SIG-M5 treated with dmso at 0.1 percent for 504 hours (cell line): ENCODE measurements at regions not wholly inside any gene's neighbourhood (a gene's known extent, or its start where the extent isn't known, plus 50 kb on each side); places are given as distances from the start of the nearest gene placed in this dataset.
"Not testable (repeated sequence)": the region's sequence is repeated elsewhere in the genome, so short reads cannot be mapped to it uniquely, and the experiment has no call there.

Experiments
- DNase-seq: peaks from one replicate; lab custom pipeline; 2025; ENCODE audit not compliant: unreplicated experiment; lab: John Stamatoyannopoulos, UW

DNA sequence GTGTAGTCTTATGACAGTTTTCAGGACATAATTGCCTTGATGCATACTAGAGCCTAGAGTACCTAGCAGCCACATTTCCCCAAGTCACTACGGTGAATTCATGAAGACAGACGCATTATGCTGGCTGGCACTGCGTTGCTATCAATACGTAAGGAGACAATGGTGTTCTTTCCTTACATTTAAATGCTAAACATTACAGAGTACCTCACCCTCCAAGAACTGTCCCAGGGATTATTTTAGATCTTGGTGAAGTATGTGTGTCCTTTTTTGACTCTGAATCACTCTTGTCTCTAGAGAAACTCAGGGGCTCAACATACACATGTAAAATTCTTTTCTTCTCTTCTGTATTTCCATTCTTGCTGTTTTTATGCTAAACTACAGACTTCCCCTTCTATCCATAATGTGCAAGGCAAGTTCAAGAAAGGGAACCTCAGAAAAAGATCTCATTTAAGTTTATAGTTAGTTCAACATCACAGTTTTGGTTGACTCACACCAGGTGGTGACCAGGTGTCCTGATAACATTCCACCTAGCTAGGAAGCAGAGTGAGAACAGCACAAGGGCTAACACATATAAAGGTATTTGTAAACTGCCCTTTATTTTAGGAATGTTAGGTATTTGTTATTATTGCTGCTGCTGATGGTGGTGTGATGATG is 212.4 kb upstream of the HNRNPA3 start:
- no peak for DNase-seq

DNA sequence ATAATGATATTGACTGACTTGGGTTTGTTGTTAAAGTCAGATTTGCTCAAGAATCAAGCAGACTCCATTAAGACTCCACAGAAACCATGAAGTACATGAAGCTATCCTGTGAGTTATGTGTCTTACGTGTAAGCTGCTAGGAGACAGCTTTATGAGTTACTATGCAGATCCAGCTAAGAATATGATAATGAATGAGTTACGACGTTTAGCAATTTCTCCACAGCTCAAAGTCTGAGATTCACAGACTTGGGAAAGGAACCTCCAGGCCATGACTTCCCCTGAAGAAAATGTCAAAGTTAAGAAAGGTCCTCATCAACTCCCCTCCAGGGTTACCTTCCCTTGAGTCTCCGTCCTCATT is 211.9 kb upstream of the HNRNPA3 start:
- DNase-seq: no peak

DNA sequence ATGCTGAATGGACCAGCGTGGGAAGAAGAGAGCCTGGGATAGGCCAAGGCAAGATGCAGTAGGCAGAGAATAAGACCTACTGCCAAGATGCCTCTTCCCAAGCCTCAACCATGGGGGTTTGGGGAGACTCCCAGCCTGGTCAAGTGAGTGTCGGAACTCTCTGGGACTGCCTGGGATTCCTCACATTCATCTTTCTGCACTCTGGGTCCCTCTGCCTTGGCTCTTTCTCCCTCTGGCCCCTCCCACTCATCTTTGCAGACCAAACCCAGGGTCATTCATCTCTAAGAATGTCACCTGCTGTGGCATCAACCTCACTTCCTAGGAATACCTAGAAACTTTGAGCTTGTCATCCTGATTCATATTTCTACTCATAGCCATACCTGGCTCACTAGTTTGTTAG is 211.3 kb upstream of the HNRNPA3 start:
- DNase-seq: no peak

- no peak for DNase-seq
These were observed 209.6 kb upstream of the HNRNPA3 start for GRCh38 chr2:177002983-177003382.

DNA sequence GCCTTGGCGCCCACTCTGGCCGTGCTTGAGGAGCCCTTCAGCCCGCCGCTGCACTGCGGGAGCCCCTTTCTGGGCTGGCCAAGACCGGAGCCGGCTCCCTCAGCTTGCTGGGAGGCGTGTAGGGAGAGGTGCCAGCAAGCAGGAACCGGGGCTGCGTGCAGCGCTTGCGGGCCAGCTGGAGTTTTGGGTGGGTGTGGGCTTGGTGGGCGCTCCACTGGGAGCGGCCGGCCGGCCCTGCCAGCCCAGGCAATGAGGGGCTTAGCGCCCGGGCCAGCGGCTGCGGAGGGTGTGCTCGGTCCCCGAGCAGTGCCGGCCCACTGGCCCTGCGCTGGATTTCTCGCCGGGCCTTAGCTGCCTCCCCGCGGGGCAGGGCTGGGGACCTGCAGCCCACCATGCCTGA is 204.9 kb upstream of the HNRNPA3 start:
- not testable (repeated sequence) for DNase-seq

- not testable (repeated sequence) for DNase-seq
These were observed 203.9 kb upstream of the HNRNPA3 start for GRCh38 chr2:177008662-177009061.

DNA sequence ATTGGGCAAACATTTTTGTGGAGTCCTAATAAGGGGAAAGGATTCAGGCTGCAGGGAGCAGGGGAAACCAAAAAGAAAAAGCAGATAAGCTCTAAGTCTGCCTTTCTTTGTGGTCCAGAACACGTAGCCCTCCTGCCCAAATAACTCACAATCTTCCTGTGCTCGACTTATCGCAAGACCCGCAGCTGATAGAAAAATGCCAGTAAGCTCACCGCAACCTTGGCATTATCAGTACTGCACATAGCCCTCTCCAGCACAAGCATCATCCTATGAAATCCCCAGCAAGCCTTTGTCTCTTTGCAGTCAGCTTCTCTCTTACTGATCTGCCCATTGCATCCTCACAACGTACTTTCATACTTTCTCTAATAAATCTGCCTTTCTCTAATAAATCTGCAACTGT is 202.4 kb upstream of the HNRNPA3 start:
- DNase-seq: no peak

DNA sequence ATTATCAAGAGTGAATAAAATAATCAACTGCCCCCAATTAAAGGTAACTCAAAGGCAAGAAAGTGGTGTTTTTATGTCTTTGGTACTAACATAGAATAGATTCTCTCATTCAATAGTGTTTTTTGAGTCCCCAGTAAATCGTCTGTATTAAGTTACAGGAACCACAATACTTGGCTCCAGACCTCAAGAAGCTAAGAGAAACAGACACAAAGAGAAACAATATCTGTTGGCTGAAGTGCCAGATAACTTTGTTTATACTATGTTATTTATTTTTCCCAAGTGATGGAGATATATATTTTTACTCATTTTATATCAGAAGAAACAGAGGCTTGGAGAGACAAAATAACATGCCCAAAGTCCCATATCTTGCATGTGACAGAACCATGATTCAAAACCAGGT is 201.7 kb upstream of the HNRNPA3 start:
- no peak for DNase-seq

DNA sequence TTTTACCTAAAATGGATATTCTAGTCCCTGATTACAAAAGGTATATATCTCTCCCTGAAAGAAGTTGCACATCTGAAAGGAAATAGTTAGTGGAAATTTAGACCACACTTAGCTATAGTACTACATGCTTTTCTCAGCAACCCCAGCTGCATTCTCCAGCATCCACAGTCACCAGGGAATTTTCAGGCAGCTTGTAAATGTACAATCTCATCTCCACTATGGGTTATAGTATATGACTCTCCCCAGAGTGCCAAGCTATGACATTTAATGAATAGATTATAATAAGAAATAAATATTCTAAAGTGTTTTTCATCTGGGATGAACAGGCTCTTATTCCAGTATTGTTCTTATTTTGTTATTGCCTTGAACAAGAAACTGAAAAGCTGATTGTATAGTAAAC is 197.6 kb upstream of the HNRNPA3 start:
- no peak for DNase-seq

GRCh38 chr2:177015356-177015923 is 197.2 kb upstream of the HNRNPA3 start:
- no peak for DNase-seq

GRCh38 chr2:177020524-177021119 is 192.0 kb upstream of the HNRNPA3 start:
- DNase-seq: no peak

DNA sequence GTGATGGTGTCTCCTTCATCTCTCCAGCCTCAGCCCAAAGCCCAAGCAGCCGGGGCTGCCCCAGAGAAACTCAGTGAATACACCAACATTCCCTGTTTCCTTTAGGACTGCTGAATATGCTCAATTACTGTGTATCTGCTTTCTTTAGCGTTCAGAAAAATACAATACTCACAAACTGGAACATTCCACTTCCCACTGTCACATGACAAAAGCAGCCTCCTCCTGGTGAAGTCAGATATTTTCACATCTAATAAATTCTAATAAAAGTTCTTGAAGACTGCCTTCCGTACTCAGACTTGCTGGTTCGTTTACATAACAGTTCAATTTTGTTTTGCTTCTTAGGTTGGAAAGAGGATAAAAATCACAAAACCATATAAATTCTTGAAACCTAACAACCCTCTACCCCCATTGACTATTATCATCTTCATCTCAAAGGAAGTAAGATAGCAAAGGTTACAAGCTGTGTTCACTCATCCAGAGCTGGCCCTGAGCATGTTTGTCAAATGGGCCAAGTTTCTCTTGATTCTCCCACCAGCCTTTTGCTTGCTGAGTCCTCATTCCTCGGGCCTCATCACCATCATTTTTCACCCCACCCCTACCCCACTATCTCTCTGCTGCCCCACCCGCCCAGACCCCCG is 190.8 kb upstream of the HNRNPA3 start:
- no peak for DNase-seq

GRCh38 chr2:177024765-177025164 is 187.8 kb upstream of the HNRNPA3 start:
- no peak for DNase-seq

DNA sequence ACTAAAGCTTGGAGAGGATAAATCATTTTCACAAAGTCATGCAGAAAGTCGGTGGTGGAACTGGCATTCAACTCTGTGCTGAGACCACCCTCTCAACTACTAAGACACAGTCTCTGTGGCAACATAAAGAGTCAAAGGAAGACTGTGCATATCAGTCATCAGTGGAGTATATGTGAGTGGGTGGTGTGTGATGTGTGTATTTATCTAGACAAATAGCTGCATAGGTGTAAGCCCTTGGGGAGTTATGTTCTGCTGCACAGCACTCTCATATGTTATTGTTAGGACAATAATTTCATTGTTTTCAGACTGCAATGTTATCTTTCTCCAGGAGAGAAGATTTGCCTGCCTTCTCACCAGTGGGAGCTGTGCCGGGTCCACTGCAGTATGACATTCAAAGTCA is 186.3 kb upstream of the HNRNPA3 start:
- no peak for DNase-seq

DNA sequence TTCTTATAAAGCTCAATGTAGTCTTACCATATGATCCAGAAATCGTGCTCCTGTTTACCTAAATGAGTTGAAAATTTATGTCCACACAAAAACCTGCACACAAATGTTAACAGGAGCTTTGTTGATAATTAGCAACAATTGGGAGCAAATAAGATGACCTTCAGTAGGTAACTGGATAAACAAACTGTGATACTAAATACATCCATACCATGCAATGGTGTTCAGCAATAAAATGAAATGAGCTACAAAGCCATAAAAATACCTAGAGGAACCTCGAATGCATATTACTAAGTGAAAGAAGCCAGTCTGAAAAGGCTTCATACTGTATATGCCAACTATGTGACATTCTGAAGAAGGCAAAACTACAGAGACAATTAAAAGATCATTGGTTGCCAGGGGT is 185.6 kb upstream of the HNRNPA3 start:
- no peak for DNase-seq

GRCh38 chr2:177028296-177028695 is 184.3 kb upstream of the HNRNPA3 start:
- DNase-seq: no peak

GRCh38 chr2:177029075-177029474 is 183.5 kb upstream of the HNRNPA3 start:
- no peak for DNase-seq

DNA sequence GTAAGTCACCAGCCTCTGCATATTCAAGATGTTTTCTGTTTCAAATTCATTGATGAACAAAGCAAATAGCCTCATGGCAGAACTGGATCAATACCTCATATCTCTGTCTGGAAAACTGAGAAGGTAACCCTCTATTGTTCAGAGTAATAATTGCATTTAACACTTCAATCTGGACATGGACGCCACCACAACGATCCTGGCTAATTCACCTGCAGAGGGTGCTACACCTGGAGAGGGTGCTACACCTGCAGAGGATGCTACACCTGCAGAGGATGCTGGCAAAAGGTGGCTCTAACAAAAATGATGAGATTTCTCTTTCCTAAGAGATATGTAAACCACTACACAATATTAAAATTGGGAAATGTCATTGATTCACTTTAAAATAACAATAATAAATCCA is 183.1 kb upstream of the HNRNPA3 start:
- DNase-seq: peak; percentile 14

DNA sequence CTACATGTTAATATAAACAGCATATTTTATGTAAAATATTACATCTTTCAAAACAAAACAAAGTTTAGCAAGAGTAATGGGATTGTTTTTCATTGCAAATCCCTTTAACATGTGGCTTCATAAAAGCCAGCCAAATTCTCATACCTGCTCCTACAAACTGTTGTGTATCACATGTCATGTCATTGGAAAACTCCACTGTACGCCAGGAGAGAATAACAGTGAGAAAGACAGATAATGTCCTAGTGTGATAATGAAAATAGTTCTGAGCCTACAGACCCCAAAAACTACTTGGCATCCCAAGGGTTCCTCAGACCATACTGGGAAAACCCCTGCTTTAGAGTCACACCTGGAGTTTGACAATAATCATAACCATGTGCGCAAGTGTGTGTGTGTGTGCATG is 182.7 kb upstream of the HNRNPA3 start:
- no peak for DNase-seq

DNA sequence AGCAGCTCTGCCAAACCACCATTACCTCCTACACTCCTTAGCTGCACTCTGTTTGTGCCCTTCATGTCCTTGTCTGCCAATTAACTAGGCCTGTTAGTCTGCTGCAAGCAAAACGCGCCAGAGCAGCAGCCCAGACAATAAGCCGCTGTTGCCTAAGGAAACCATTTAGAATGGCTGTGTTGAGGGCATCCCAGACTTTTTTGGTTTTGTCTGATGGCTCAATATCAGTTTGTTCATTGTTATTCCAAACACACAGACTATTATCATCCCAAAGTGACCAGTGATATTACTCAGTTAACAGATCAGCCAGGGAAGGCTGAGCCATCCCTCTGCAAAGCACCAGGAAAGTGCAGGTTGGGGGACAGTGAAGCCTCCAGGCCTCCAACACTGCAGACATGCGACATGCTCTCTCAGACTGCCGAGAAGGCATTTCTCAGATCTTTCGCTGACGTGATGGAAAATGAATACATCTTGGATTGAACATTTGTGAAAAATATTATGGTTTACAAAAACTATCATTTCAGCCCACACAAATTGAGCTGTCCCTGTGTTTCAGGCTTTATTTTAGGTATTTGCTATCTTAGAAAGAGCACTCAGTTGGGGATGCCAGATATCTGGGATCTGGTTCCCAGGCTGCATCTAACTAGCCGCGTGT is 182.0 kb upstream of the HNRNPA3 start:
- DNase-seq: no peak

DNA sequence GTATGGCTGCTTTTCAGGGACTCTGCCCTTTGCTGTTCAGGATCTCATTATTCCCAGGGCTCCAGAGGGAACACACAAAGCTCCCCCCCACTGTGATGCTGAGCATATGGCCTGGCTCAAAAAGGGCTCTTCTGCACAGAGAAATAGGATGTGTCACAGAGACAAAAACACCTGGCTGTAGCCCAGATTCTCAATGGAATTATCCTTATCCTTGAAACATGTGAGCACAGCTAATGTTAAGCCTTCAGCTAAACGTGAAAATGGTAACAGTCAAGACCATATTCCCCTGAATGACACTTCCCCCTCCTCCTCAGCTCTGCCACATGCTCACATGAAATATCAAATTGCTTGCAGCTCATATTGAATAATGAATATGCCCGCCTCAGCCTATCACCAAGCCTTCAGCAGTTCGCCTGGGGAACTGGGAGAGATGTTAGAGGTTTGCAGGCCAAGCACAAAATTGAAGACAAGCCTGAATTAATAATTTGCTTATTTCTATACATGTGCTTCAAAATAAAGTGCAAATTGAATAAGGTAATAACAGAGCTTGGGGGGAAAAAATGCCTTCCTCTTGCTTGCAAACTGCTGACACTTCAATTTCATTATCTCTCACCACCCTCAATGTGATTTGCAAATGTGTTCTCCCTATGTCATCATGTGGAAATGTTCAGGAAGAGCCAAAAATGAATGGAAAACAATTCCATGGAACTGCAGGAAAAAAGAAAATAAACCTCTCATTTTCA is 181.0 kb upstream of the HNRNPA3 start:
- no peak for DNase-seq
